HG03025 (cell line): ENCODE measurements at regions not wholly inside any gene's neighbourhood (a gene's known extent, or its start where the extent isn't known, plus 50 kb on each side); places are given as distances from the start of the nearest gene placed in this dataset.
"Not testable (repeated sequence)": the region's sequence is repeated elsewhere in the genome, so short reads cannot be mapped to it uniquely, and the experiment has no call there.

Experiments
- ATAC-seq: cut with Tn5 transposase; IDR thresholded peaks from one replicate; pipeline ENCODE4 v1.9.1; 2021; ENCODE audit warnings: mild to moderate bottlenecking, moderate library complexity; ENCODE audit not compliant: unreplicated experiment, low FRiP score

DNA sequence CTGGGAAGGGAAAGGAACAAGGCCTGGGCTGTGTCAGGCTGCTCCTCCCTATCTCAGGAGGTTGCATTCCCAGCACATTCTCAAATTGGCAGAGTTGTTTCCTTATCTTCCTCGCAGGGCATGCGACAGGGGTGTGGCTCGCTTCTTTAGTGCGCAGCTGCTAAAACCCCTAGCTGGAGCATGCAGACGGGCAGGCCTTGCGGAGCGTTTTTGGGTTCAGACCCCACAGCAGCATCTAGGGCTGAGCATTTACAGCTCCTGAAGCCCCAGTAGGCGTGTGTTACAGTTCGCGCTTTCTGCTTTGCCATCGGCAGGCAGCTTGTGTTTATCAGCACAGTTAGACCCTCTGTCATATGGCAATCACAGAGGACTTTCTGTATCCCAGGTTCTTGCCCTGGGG is 392.4 kb downstream of the TECRL start:
- no peak for ATAC-seq

GRCh38 chr4:64014647-64015046 is 394.6 kb downstream of the TECRL start:
- ATAC-seq = no peak

DNA sequence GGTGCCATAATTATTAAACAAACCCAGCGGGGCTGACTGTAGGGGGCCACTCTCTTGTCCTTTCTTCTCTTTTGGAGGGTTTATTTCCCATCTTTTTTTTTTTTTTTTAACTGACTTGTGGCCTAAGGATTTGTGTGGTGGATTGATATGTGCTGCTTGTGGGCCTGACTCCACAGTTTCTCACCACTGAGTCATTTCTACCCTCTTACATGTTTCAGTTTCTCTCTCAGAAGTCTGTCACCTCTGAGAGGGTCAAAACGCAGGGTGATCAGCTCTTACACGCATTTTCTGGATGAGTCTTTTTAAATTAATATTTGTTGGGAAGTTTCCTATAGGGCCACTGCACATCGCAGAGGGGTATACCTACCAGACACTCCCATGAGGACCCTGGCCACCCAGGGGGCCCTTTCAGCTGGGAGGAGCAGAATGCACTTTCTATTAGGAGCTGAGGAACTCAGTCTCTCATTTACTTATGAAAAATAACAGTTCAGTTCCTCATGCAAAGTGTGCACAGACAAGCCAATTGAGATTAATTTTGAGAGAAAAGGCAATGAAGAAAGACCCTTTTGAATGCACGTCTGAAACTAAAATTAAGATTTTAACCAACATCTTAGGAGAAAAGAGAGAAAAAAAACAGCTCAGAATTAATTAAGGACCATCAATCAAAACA is 407.9 kb downstream of the TECRL start:
- ATAC-seq = peak; percentile 100

- no peak for ATAC-seq
Observed at GRCh38 chr4:64000241-64000640, 409.0 kb downstream of the TECRL start.

DNA sequence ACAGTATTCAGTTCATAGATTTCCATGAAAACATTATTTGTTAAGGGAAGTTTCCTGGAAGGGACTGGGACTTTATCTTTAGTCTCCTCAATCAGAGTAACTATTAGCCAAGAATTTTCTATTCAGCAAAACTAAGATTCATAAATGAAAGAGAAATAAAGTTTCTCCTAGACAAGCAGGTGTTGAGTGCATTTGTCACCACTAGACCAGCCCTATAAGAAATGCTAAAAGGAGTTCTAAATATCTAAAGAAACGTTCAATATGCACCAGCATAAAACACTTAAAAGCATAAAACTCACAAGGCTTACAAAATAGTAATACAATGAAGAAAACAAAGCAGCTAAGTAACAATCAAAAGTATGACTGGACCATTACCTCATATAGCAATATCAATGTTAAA is 423.0 kb downstream of the TECRL start:
- ATAC-seq = no peak

DNA sequence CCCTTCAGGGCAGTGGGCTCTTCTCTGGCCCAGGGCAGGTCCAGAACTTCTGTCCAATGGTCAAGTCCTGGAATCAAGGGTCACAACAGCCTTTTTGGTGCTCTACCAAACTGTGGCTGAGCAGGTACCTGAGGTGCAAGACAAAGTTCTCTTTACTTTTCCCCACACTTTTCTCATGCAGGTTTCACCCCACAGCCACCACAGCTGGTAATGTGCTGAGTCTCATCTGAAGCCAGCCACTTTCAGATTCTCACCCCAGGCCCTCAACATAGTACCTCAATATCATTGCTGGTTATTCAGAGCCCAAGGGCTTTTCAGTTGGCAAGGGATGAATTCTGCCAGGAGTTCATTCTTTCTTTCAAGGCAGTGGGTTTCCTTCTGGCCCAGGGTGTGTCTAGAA is 426.0 kb downstream of the TECRL start:
- ATAC-seq = no peak

GRCh38 chr4:63965875-63966274 is 443.4 kb downstream of the TECRL start:
- ATAC-seq = no peak

- not testable (repeated sequence) for ATAC-seq
Observed at GRCh38 chr4:63942706-63943286, 466.5 kb downstream of the TECRL start.

DNA sequence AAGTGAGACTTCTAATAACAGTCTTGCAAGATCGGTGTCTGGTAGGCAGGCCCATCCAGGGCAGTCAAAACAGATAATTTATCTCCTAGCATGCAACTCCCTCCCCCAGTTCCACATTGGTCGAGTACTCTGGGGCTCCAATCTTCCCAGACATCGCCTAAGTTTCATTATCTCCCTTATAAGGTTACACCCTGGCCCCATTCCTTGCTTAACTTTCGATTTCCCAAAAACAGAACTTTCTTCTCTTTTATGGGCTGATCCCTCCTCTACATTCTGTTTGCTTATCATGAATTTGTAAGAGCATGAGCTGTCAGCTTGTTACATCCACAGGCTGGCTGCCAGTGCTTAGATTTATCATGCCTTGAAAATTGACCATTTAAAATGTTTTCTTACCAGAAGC is 471.3 kb downstream of the TECRL start:
- ATAC-seq = no peak

DNA sequence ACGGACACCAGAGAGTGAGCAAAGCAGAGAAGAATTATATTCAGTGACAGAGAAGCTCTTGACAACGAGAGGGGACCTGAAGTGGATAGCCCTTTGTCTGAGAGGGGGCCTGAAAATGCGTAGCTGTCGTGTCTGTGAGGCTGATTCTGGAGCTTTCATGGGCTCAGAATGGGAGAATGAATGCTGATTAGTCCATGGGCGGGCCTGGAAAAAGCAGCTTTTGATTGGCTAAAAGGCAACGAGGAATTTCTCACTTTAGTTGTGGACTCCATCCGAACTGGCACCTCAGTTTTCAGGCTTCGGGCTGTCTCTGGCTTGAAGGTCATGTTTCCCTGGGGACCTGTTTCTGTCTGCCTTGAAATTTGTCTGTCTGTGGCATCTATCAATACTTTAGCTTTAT is 487.1 kb downstream of the TECRL start:
- ATAC-seq = no peak

DNA sequence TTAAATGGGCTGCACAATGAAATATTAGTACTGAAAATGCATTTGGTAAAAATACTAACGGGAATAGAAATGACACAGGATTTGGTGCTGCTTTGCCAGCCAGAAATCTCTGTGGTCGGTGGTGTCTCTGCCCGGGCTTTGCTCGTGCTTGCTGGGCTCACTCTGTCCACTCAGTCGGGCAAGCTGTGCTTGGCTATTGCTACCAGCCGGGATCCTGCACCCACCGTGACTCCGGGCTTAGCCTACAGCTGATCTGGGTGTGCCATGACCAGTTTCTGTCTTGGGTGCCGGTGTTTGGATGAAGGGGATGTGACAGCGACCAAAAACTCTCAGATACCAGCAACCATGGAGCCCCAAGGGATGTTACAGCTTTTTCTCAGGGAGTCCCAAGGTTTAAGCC is 487.7 kb downstream of the TECRL start:
- no peak for ATAC-seq

DNA sequence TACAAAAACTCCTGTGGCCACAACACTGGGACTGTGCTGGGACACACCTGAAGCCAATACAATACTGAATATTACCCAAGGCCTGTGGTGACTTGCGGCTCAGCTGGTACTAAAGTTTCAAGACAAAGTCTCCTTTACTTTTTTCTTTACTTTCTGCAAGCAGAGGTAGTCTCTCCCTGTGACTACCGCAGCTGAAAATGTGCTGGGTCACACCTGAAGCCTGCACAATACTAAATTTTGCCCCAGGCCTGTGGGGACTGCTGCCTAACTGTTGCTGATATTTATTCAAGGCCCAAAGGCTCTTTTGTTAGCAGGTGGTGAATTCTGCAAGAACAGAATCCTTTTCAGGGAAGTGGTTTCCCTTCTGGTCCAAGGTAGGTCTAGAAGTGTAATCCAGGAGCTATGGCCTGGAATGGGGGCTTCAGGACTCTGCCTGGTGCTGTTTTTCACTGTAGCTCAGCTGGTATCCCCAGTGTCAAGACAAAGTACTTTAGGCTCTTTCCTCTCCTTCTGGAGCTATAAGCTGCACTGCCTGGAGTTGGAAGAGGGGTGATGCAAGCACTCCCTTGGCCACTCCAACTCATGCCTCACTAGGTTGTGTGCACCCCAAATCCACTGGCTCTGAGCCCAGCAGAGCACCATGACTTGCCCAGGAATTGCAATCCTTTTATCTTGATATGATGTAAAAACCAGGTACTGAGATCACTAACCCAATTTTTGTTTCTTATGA is 489.4 kb downstream of the TECRL start:
- ATAC-seq = no peak

DNA sequence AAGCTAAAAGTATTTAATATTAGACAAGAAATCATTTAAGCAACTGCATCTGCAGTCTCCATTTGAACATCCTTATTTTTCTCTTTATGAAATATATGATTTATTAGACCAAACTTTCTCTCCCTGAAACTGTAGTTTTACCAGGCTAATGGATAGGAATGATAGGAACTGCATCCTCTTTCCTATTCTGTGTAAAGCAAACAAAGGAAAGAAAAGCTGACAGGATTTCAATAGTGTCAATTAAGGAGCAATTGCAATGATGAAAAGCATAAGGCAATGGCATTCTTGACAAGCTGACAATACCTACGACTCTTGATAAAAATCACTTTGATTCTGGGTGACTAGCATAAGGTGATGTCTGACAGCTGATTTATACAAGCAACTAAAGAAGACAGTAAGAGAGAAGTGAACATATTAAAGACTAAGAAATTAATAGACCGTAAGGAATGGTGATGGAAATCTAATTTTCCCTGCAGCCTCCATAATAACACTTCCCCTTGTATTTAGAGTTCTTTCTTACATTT is 502.5 kb downstream of the TECRL start:
- ATAC-seq = no peak

DNA sequence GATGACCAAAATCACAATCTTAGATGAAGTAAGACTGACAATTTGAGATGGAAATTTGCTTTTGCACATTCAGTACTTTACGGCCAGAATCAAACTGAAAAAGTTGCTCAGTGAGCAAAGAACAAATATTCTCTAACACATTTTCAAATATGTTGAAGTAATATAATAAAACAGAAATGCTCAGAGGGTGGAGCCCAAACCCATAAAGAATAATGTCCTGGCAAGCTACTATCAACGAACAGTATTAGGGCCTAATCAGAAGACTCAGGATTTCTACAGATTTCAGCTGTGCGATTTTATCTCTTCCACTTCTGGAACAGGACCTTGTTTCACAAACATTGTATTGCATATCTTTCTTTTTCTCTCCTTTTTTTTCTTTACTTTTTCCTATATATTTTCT is 505.0 kb downstream of the TECRL start:
- ATAC-seq = no peak

GRCh38 chr4:63901304-63901703 is 507.9 kb downstream of the TECRL start:
- no peak for ATAC-seq

DNA sequence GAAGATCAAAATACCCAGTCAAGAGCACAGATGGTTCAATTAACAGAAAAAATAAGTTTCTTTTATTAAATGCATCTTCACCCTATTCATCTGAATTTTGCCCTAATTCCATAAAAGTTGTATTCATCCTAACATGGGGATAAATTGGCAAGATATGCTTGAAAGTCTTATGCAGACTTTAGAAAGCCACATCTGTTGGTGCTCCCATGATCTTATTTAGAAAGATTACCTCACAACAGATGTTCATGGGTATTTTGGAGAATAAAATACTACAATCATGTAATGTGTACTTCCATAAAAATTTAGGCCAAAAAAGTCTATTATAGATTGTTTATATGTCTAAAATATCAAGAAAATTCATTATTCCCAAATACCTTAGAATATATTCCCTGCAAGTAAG is 510.3 kb downstream of the TECRL start:
- no peak for ATAC-seq

DNA sequence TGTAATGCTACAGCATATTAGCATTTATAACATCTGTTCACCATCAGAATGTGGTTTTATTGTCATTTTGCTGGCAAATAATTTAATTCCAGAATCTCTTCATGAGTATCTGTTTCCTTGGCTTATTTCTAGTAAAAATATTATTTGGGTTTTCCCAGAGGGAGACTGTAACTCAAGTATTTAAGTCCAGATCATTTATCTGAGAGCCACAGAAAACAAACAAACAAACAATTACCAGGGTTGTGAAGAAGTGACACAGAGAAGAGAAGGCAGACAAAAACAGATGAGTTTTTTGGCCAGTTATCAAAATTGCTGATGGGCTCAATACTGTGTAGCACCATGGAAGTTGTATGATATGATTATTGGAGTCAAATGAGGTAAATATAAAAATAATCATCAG is 515.1 kb downstream of the TECRL start:
- ATAC-seq = no peak

DNA sequence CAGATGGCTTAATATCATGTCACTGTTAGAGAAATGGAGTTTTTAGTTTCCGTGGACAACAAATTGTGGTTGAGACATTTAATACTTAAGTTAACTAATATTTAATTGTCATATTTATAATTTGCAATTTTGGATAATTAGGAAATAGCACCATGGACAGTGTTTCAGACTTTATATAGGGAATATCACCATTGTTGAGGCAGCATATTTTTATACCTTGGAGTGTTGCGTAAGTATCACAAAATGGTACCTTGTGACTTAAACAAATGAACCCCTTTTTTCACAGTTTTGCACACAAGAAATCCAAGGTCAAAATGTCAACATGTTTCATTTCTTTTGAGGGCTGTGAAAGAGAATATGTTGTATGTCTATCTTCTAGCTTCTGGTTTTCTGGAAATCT is 539.9 kb downstream of the TECRL start:
- ATAC-seq = no peak

DNA sequence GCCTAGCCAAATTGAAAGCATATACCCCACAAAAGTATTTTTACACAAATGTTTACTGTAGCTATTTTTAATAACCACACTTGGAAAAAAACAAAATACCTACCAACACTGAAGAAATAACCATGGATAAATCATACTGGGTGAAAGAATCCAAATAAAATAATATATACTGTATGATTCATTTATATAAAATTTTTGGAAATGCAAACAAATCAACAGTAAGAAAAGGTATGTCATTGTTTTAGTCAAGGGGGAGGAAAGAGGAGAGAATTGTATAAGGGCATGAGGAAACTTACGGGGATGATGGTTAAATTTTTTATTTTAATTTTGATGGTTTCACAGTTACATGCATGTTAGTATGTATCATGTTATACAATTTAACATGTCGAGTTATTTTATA is 557.8 kb downstream of the TECRL start:
- no peak for ATAC-seq

- no peak for ATAC-seq
Observed at GRCh38 chr4:63841266-63841665, 568.0 kb downstream of the TECRL start.

DNA sequence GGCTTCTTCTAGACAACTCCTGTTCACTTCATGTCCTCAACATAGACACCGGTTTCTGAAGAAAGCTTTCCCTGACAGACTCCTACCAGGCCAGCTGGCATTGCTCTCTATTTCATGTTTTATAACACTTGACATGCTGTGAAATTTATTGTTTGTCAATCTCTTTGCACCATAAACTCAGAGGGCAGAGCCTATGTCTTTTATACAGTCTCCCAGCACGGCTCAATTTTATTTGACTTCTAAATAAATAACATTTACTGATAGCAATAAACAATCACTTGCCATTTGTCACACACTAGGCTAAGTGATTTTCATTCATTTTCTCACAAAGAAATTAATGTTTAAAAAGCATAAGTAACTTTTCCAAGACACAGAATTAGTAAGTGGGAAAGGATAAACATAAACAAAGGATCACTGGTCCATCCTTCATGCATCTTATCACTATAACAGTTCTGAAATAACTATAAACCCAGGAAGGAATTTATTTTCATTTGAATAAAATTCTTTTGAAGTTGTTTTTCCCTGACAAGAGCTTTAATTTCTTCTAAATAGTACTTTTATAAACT is 577.6 kb downstream of the TECRL start:
- no peak for ATAC-seq
